ENCODE measurements at regions not wholly inside any gene's neighbourhood (a gene's known extent, or its start where the extent isn't known, plus 50 kb on each side); places are given as distances from the start of the nearest gene placed in this dataset.

- TF ChIP-seq, protein P1, sequence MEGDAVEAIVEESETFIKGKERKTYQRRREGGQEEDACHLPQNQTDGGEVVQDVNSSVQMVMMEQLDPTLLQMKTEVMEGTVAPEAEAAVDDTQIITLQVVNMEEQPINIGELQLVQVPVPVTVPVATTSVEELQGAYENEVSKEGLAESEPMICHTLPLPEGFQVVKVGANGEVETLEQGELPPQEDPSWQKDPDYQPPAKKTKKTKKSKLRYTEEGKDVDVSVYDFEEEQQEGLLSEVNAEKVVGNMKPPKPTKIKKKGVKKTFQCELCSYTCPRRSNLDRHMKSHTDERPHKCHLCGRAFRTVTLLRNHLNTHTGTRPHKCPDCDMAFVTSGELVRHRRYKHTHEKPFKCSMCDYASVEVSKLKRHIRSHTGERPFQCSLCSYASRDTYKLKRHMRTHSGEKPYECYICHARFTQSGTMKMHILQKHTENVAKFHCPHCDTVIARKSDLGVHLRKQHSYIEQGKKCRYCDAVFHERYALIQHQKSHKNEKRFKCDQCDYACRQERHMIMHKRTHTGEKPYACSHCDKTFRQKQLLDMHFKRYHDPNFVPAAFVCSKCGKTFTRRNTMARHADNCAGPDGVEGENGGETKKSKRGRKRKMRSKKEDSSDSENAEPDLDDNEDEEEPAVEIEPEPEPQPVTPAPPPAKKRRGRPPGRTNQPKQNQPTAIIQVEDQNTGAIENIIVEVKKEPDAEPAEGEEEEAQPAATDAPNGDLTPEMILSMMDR (conservative IDR thresholded peaks at IDR 0.05 in 1 of 2, IDR thresholded peaks at IDR 0.05 in 1 of 2; ENCODE audit: extremely low read depth in 1 of 2, insufficient read depth in 1 of 2, low read depth in 1 of 2, low read length in 2 of 2): peak; percentile 90
- TF ChIP-seq EZH2 (IDR thresholded peaks at IDR 0.05; ENCODE audit: borderline replicate concordance, low read length): no peak
These were observed 1154.8 kb downstream of the GATA3 start for GRCh38 chr10:9209105-9209798.

Measured in mammary epithelial cell (primary cell).